ENCODE measurements at regions not wholly inside any gene's neighbourhood (a gene's known extent, or its start where the extent isn't known, plus 50 kb on each side); places are given as distances from the start of the nearest gene placed in this dataset.

GRCh38 chr9:7293091-7293490, 506.5 kb downstream of the DMAC1 start:
- no peak for DNase-seq (ENCODE audit: low read depth, low spot score)
- no peak overlapping the region for H3K4me3 ChIP-seq (ENCODE audit: low read depth, low read length)
- ChIA-PET POLR2A (no interaction called here), CTCF (no interaction called here)
- TF ChIP-seq CTCF (IDR thresholded peaks at IDR 0.05; ENCODE audit: insufficient read depth, low read length, missing control alignments) = no peak

- no peak for TF ChIP-seq CTCF (IDR thresholded peaks at IDR 0.05; ENCODE audit: insufficient read depth, low read length, missing control alignments)
- no peak for DNase-seq (ENCODE audit: low read depth, low spot score)
- H3K4me3 ChIP-seq (ENCODE audit: low read depth, low read length) = no peak overlapping the region
- ChIA-PET POLR2A (no interaction called here), CTCF (no interaction called here)
Measured at GRCh38 chr9:7289773-7290172, 509.8 kb downstream of the DMAC1 start.

- no peak for TF ChIP-seq CTCF (IDR thresholded peaks at IDR 0.05; ENCODE audit: insufficient read depth, low read length, missing control alignments)
- ChIA-PET POLR2A (no interaction called here), CTCF (no interaction called here)
- no peak overlapping the region for H3K4me3 ChIP-seq (ENCODE audit: low read depth, low read length)
- DNase-seq (ENCODE audit: low read depth, low spot score) = no peak
Measured at GRCh38 chr9:7287986-7288385, 511.6 kb downstream of the DMAC1 start.

GRCh38 chr9:7287065-7287464, 512.5 kb downstream of the DMAC1 start:
- DNase-seq (ENCODE audit: low read depth, low spot score) = no peak
- TF ChIP-seq CTCF (IDR thresholded peaks at IDR 0.05; ENCODE audit: insufficient read depth, low read length, missing control alignments) = no peak
- ChIA-PET CTCF (no interaction called here), POLR2A (no interaction called here)
- no peak overlapping the region for H3K4me3 ChIP-seq (ENCODE audit: low read depth, low read length)

- no peak overlapping the region for H3K4me3 ChIP-seq (ENCODE audit: low read depth, low read length)
- no peak for TF ChIP-seq CTCF (IDR thresholded peaks at IDR 0.05; ENCODE audit: insufficient read depth, low read length, missing control alignments)
- ChIA-PET CTCF (no interaction called here), POLR2A (no interaction called here)
- no peak for DNase-seq (ENCODE audit: low read depth, low spot score)
Measured at GRCh38 chr9:7286101-7286500, 513.5 kb downstream of the DMAC1 start.

GRCh38 chr9:7285199-7285598, 514.4 kb downstream of the DMAC1 start:
- no peak overlapping the region for H3K4me3 ChIP-seq (ENCODE audit: low read depth, low read length)
- POLR2A ChIA-PET = no interaction called here
- CTCF ChIA-PET = no interaction called here
- TF ChIP-seq CTCF (IDR thresholded peaks at IDR 0.05; ENCODE audit: insufficient read depth, low read length, missing control alignments) = no peak
- DNase-seq (ENCODE audit: low read depth, low spot score) = no peak
